A673 (cell line): ENCODE measurements at regions not wholly inside any gene's neighbourhood (a gene's known extent, or its start where the extent isn't known, plus 50 kb on each side); places are given as distances from the start of the nearest gene placed in this dataset.

Experiments used
- BruUV-seq: library from RNA; stranded (reverse); fragments of 400-500 nt; replicated peaks from 2 replicates; lab custom pipeline; 2021; lab: Mats Ljungman, UMichigan
- CTCF ChIA-PET: fragments of 300-600 bp; sonication (Branson Sonifier 250); formaldehyde crosslinking; loops from one replicate; lab custom pipeline; 2022; ENCODE audit warnings: antibody characterized with exemption; lab: Charles Lee
- POLR2A ChIA-PET: fragments of 300-600 bp; sonication (Branson Sonifier 250); formaldehyde crosslinking; loops from one replicate; lab custom pipeline; 2022; ENCODE audit warnings: antibody characterized with exemption; ENCODE audit not compliant: low non-redundant PET; lab: Charles Lee
- DNase-seq: peaks from one replicate; pipeline ENCODE4 v3.0.0-alpha.2; 2015; ENCODE audit warnings: low spot score
- H3K27ac ChIP-seq: fragments of 200-600 bp; sonication (generic); 2 replicates; pipeline ENCODE4 v1.5.1; 2016; ENCODE audit warnings: mixed run types, low read depth, mild to moderate bottlenecking, mixed read lengths, antibody characterized with exemption, low read length; ENCODE audit not compliant: poor library complexity, severe bottlenecking
- H3K27me3 ChIP-seq: fragments of 200-600 bp; sonication (generic); replicated peaks from 2 replicates; pipeline ENCODE4 v1.6.1; 2017; ENCODE audit warnings: mixed run types, low read depth, mild to moderate bottlenecking, mixed read lengths, antibody characterized with exemption, low read length; ENCODE audit not compliant: insufficient read depth, poor library complexity
- H3K36me3 ChIP-seq: fragments of 200-600 bp; sonication (generic); 2 replicates; pipeline ENCODE4 v1.6.1; 2016; ENCODE audit warnings: mixed run types, mild to moderate bottlenecking, mixed read lengths, antibody characterized with exemption, low read length; ENCODE audit not compliant: insufficient read depth, poor library complexity, severe bottlenecking
- H3K4me1 ChIP-seq: fragments of 200-600 bp; sonication (generic); 2 replicates; pipeline ENCODE4 v1.6.1; 2017; ENCODE audit warnings: mixed run types, mild to moderate bottlenecking, mixed read lengths, antibody characterized with exemption, low read length; ENCODE audit not compliant: insufficient read depth, poor library complexity, severe bottlenecking
- H3K4me3 ChIP-seq: fragments of 200-600 bp; sonication (generic); 2 replicates; pipeline ENCODE4 v1.5.1; 2016; ENCODE audit warnings: low read depth, mixed run types, mild to moderate bottlenecking, mixed read lengths, low read length; ENCODE audit not compliant: poor library complexity, severe bottlenecking
- H3K9me3 ChIP-seq: fragments of 200-600 bp; sonication (generic); 2 replicates; pipeline ENCODE4 v1.6.1; 2016; ENCODE audit warnings: mixed run types, low read depth, mild to moderate bottlenecking, mixed read lengths, antibody characterized with exemption, low read length; ENCODE audit not compliant: poor library complexity, severe bottlenecking
- CTCF ChIP-seq: fragments of 300-800, 200-600 bp; sonication (generic); conservative IDR thresholded peaks from 2 replicates; pipeline ENCODE4 v1.5.1; 2017; ENCODE audit warnings: low read depth, mild to moderate bottlenecking, antibody characterized with exemption, low read length, moderate library complexity, mixed read lengths
- EZH2 ChIP-seq: fragments of 200-600 bp; sonication (generic); IDR thresholded peaks from 2 replicates; pipeline ENCODE4 v1.6.1; 2017; ENCODE audit warnings: borderline replicate concordance, low read depth, mild to moderate bottlenecking, mixed read lengths, antibody characterized with exemption, low read length; ENCODE audit not compliant: poor library complexity, severe bottlenecking
- intact Hi-C: fragments of 100-400 bp; cut with micrococcal nuclease; formaldehyde crosslinking; loops from one replicate; pipeline ENCODE4 v1.10.0; 2022; ENCODE audit not compliant: unreplicated experiment

GRCh38 chr10:4266416-4267085, 481.5 kb upstream of the KLF6 start:
- H3K4me1 ChIP-seq: no peaks in the 10 kb centered on the region
- ChIA-PET POLR2A (no interaction called here), CTCF (no interaction called here)
- no TSS peak for BruUV-seq
- no peaks in the 10 kb centered on the region for H3K36me3 ChIP-seq
- intact Hi-C loops: no loop called here
- no peaks in the 10 kb centered on the region for H3K27me3 ChIP-seq
- H3K27ac ChIP-seq: no peak overlapping the region
- no peaks in the 10 kb centered on the region for H3K9me3 ChIP-seq
- DNase-seq: no peak
- TF ChIP-seq EZH2 (no peak), CTCF (no peak)
- no peak overlapping the region for H3K4me3 ChIP-seq

GRCh38 chr10:4265964-4266363, 481.0 kb upstream of the KLF6 start:
- no peak overlapping the region for H3K27ac ChIP-seq
- ChIA-PET CTCF (interaction anchor here (0.7 kb wide), 1 partner anchor 24 kb away, joined by 3 read pairs; no protein-coding TSS in a partner anchor), POLR2A (no interaction called here)
- no peak for DNase-seq
- no peaks in the 10 kb centered on the region for H3K36me3 ChIP-seq
- TF ChIP-seq EZH2 (no peak), CTCF (no peak)
- intact Hi-C loops: no loop called here
- H3K4me3 ChIP-seq: no peak overlapping the region
- H3K27me3 ChIP-seq: no peaks in the 10 kb centered on the region
- H3K9me3 ChIP-seq: no peaks in the 10 kb centered on the region
- no TSS peak for BruUV-seq
- H3K4me1 ChIP-seq: no peaks in the 10 kb centered on the region

- POLR2A ChIA-PET: no interaction called here
- intact Hi-C loops: no loop called here
- TF ChIP-seq CTCF (no peak), EZH2 (no peak)
- H3K27ac ChIP-seq: no peak overlapping the region
- no peaks in the 10 kb centered on the region for H3K4me1 ChIP-seq
- no peaks in the 10 kb centered on the region for H3K36me3 ChIP-seq
- CTCF ChIA-PET: no interaction called here
- no TSS peak for BruUV-seq
- H3K27me3 ChIP-seq: no peaks in the 10 kb centered on the region
- H3K4me3 ChIP-seq: no peak overlapping the region
- DNase-seq: no peak
- no peaks in the 10 kb centered on the region for H3K9me3 ChIP-seq
Measured at GRCh38 chr10:4264209-4264865, 479.3 kb upstream of the KLF6 start.
